PC-9 (cell line): ENCODE measurements at regions not wholly inside any gene's neighbourhood (a gene's known extent, or its start where the extent isn't known, plus 50 kb on each side); places are given as distances from the start of the nearest gene placed in this dataset.

Source experiments
- BruUV-seq: library from RNA; stranded (reverse); fragments of 400-500 nt; replicated peaks from 2 replicates; lab custom pipeline; 2021; lab: Mats Ljungman, UMichigan
- CTCF ChIA-PET: fragments of 300-600 bp; sonication (Branson Sonifier 250); formaldehyde crosslinking; loops from one replicate; lab custom pipeline; 2022; ENCODE audit warnings: antibody characterized with exemption; lab: Charles Lee
- POLR2A ChIA-PET: fragments of 300-600 bp; sonication (Branson Sonifier 250); formaldehyde crosslinking; loops from one replicate; lab custom pipeline; 2022; ENCODE audit warnings: antibody characterized with exemption; ENCODE audit not compliant: unreplicated experiment; lab: Charles Lee
- DNase-seq, 2 experiments: peaks; one replicate each; pipeline versions ENCODE4 v3.0.0 to v3.0.0-alpha.2; 2015 to 2022; ENCODE audit warnings: mixed read lengths in 1 of 2
- H2AFZ ChIP-seq: fragments of 200-600 bp; sonication (generic); 2 replicates; pipeline ENCODE4 v1.8.1; 2017; ENCODE audit warnings: antibody characterized with exemption
- H3F3A ChIP-seq: fragments of 200-600 bp; sonication (generic); 2 replicates; pipeline ENCODE4 v1.8.1; 2017; ENCODE audit warnings: antibody characterized with exemption, mild to moderate bottlenecking, low read depth; ENCODE audit not compliant: insufficient read depth
- H3K27ac ChIP-seq: fragments of 200-600 bp; sonication (generic); 2 replicates; pipeline ENCODE4 v1.6.1; 2016; ENCODE audit warnings: mixed run types
- H3K27me3 ChIP-seq: fragments of 200-600 bp; sonication (generic); 2 replicates; pipeline ENCODE4 v1.6.1; 2016; ENCODE audit warnings: low read depth, mixed run types; ENCODE audit not compliant: insufficient read depth
- H3K36me3 ChIP-seq: fragments of 200-600 bp; sonication (generic); 2 replicates; pipeline ENCODE4 v1.6.1; 2016; ENCODE audit warnings: low read depth, mixed run types
- H3K4me1 ChIP-seq: fragments of 200-600 bp; sonication (generic); replicated peaks from 2 replicates; pipeline ENCODE4 v1.6.1; 2016; ENCODE audit warnings: mixed run types; ENCODE audit not compliant: insufficient read depth
- H3K4me2 ChIP-seq: fragments of 200-600 bp; sonication (generic); 2 replicates; pipeline ENCODE4 v1.6.1; 2017; ENCODE audit warnings: mixed run types
- H3K4me3 ChIP-seq: fragments of 200-600 bp; sonication (generic); 2 replicates; pipeline ENCODE4 v1.6.1; 2016; ENCODE audit warnings: mixed run types
- H3K79me2 ChIP-seq: fragments of 200-600 bp; sonication (generic); 2 replicates; pipeline ENCODE4 v1.6.1; 2017; ENCODE audit warnings: low read depth, mixed run types
- H3K9me2 ChIP-seq: fragments of 200-600 bp; sonication (generic); 2 replicates; pipeline ENCODE4 v1.8.1; 2017; ENCODE audit warnings: mild to moderate bottlenecking; ENCODE audit not compliant: insufficient read depth
- H3K9me3 ChIP-seq: fragments of 200-600 bp; sonication (generic); 2 replicates; pipeline ENCODE4 v1.8.1; 2016; ENCODE audit warnings: low read depth; ENCODE audit not compliant: insufficient read depth
- H4K20me1 ChIP-seq: fragments of 200-600 bp; sonication (generic); 2 replicates; pipeline ENCODE4 v1.8.1; 2017; ENCODE audit not compliant: insufficient read depth
- EZH2 ChIP-seq: fragments of 200-600 bp; sonication (generic); IDR thresholded peaks from 2 replicates; pipeline ENCODE4 v1.8.0; 2017; ENCODE audit warnings: antibody characterized with exemption, low read depth
- intact Hi-C: fragments of 100-400 bp; cut with micrococcal nuclease; formaldehyde crosslinking; loops from one replicate; pipeline ENCODE4 v1.10.0; 2022; ENCODE audit not compliant: unreplicated experiment
- TF ChIP-seq, protein P1 (sequence below): fragments of 200-600 bp; sonication (generic); conservative IDR thresholded peaks from 2 replicates; pipeline ENCODE4 v1.6.1; 2017; ENCODE audit warnings: mixed run types, antibody characterized with exemption, mild to moderate bottlenecking, moderate library complexity

DNA sequence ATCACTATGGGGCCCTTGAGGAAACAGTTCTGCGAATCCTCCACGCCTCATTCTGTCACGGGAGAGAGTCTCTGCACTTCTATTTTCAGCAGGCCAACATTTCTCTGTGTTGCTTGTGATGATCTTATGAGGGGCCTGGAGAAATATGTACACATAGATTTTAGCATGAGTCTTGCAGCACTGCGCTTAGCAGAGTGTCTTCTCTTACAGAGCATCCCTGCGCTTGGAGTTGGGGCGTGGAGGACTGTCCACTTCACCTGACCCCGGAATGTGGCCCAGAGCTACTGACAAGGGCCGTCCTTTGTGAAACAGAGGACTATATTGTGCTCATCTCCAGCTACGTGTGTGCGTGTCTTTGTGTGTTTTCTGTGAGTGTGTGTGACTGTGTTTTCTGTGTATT is 428.2 kb upstream of the IRX4 start:
- TF ChIP-seq EZH2 = no peak
- TF ChIP-seq, protein P1, sequence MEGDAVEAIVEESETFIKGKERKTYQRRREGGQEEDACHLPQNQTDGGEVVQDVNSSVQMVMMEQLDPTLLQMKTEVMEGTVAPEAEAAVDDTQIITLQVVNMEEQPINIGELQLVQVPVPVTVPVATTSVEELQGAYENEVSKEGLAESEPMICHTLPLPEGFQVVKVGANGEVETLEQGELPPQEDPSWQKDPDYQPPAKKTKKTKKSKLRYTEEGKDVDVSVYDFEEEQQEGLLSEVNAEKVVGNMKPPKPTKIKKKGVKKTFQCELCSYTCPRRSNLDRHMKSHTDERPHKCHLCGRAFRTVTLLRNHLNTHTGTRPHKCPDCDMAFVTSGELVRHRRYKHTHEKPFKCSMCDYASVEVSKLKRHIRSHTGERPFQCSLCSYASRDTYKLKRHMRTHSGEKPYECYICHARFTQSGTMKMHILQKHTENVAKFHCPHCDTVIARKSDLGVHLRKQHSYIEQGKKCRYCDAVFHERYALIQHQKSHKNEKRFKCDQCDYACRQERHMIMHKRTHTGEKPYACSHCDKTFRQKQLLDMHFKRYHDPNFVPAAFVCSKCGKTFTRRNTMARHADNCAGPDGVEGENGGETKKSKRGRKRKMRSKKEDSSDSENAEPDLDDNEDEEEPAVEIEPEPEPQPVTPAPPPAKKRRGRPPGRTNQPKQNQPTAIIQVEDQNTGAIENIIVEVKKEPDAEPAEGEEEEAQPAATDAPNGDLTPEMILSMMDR = no peak
- CTCF ChIA-PET = no interaction called here

DNA sequence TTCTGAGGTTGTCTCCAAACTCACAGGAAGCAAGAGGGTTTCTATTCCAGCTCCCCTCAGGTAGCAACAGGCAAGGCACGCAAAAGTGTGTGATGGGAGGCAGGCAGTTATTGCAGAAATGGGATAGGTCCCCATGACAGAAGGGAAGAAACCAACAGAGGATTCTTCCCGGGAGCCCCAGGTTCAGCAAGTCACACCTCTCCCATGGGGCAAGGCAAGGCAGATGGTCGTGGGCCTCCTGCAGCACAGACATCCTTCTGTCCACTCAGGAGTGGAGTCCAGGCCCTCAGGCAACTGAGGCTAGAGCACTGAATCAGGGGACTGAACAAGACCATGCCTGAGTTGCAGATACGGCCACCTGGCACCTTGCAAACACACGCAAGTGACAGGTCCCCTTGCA is 424.9 kb upstream of the IRX4 start:
- POLR2A ChIA-PET = no interaction called here
- BruUV-seq = no TSS peak
- Histone ChIP-seq H3K27ac (no peak overlapping the region), H2AFZ (no peak overlapping the region), H3K36me3 (no peaks in the 10 kb centered on the region), H3K9me3 (no peaks in the 10 kb centered on the region), H3F3A (no peaks in the 10 kb centered on the region), H3K4me1 (no peaks in the 10 kb centered on the region), H3K4me3 (no peak overlapping the region), H3K9me2 (no peaks in the 10 kb centered on the region), H3K27me3 (peaks cover 95% of the 10 kb centered on the region), H3K4me2 (no peak overlapping the region), H4K20me1 (no peaks in the 10 kb centered on the region), H3K79me2 (no peaks in the 10 kb centered on the region)
- TF ChIP-seq, protein P1 = no peak
- TF ChIP-seq EZH2 = no peak
- CTCF ChIA-PET = no interaction called here
- intact Hi-C loops = no loop called here
- no peak for DNase-seq

More for the DNA sequence above, 428.2 kb upstream of the IRX4 start:
- H3K9me2 ChIP-seq = no peaks in the 10 kb centered on the region
- no peaks in the 10 kb centered on the region for H3K9me3 ChIP-seq
- POLR2A ChIA-PET = no interaction called here
- DNase-seq = no peak
- H3K36me3 ChIP-seq = no peaks in the 10 kb centered on the region
- H3F3A ChIP-seq = no peaks in the 10 kb centered on the region
- H3K4me1 ChIP-seq = no peaks in the 10 kb centered on the region
- H3K27me3 ChIP-seq = peaks cover 73% of the 10 kb centered on the region
- H2AFZ ChIP-seq = no peak overlapping the region
- intact Hi-C loops = no loop called here
- no peak overlapping the region for H3K27ac ChIP-seq
- no peak overlapping the region for H3K4me3 ChIP-seq
- BruUV-seq = no TSS peak
- no peaks in the 10 kb centered on the region for H3K79me2 ChIP-seq
- H3K4me2 ChIP-seq = no peak overlapping the region
- no peaks in the 10 kb centered on the region for H4K20me1 ChIP-seq

DNA sequence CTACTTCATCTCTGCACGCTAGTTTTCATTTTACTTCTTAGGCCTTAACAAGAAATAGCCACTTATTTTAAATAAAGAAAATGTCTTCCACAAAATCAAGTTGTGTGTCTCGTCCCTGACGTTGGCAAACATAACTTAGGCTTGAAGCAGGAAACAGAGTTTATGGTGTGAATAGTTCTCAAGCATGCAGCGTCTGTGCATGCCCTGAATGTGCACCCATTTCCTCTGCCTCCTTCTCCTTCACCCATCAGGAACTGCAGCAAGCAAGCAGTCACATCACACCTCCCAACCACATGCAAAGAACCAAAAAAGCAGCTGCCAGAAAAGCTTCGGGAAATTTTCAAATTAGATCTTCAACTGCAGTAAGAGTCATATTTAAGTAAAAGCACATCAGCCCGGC is 424.0 kb upstream of the IRX4 start:
- ChIA-PET POLR2A (no interaction called here), CTCF (no interaction called here)
- Histone ChIP-seq H3K27me3 (peaks cover 98% of the 10 kb centered on the region), H3F3A (no peaks in the 10 kb centered on the region), H3K4me3 (no peak overlapping the region), H3K79me2 (no peaks in the 10 kb centered on the region), H3K36me3 (no peaks in the 10 kb centered on the region), H3K4me2 (no peak overlapping the region), H3K9me2 (no peaks in the 10 kb centered on the region), H2AFZ (no peak overlapping the region), H3K4me1 (no peaks in the 10 kb centered on the region), H4K20me1 (no peaks in the 10 kb centered on the region), H3K27ac (no peak overlapping the region), H3K9me3 (no peaks in the 10 kb centered on the region)
- DNase-seq = no peak
- no TSS peak for BruUV-seq
- intact Hi-C loops = no loop called here
- no peak for TF ChIP-seq EZH2
- TF ChIP-seq, protein P1 = no peak
